Lower leg skin (tissue), 4 donors: ENCODE measurements at regions not wholly inside any gene's neighbourhood (a gene's known extent, or its start where the extent isn't known, plus 50 kb on each side); places are given as distances from the start of the nearest gene placed in this dataset.

ENCODE experiments used
- DNase-seq, 2 donors: peaks; one replicate each; pipeline ENCODE4 v3.0.0-alpha.2; 2019; ENCODE audit warnings: low spot score in 2 of 2
- H3K4me3 ChIP-seq: fragments of 200-600 bp; sonication (generic); 2 replicates; pipeline ENCODE4 v1.5.1; 2017; ENCODE audit warnings: mild to moderate bottlenecking, low read depth; ENCODE audit not compliant: poor library complexity, severe bottlenecking
- CTCF ChIP-seq, 3 donors: fragments of 450-650 bp; IDR thresholded peaks; one replicate each; pipeline ENCODE4 v1.5.1; 2016; ENCODE audit warnings: antibody characterized with exemption in 3 of 3, mild to moderate bottlenecking in 3 of 3, moderate library complexity in 2 of 3
- POLR2A ChIP-seq, 2 donors: fragments of 450-650 bp; IDR thresholded peaks; one replicate each; pipeline ENCODE4 v1.6.1; 2016 to 2017; ENCODE audit warnings: antibody characterized with exemption in 2 of 2, mild to moderate bottlenecking in 1 of 2, moderate library complexity in 1 of 2
- WGBS, 2 donors: methylation state at CpG; one replicate each; pipeline ENCODE4 v1.1.5; 2018; 5-methylcytosine and 5-hydroxymethylcytosine counted together
- intact Hi-C: fragments of 100-400 bp; cut with DNase I; formaldehyde crosslinking; loops from one replicate; pipeline ENCODE4 v1.15.0; 2023; ENCODE audit warnings: low total_unique reads

GRCh38 chr16:74169687-74170376 lies 126.8 kb upstream of the PSMD7 start:
- no peak overlapping the region for H3K4me3 ChIP-seq
- intact Hi-C loops: no loop called here
- DNase-seq: no peak
- 42 to 45% methylated on average over 8 of the region's 8 CpGs for WGBS, 2 donors
- TF ChIP-seq CTCF (IDR thresholded peaks at IDR 0.05) (no peak), POLR2A (IDR thresholded peaks at IDR 0.05) (no peak)

- TF ChIP-seq CTCF (IDR thresholded peaks at IDR 0.05) (no peak), POLR2A (IDR thresholded peaks at IDR 0.05) (no peak)
- 82 to 83% methylated on average over 3 of the region's 3 CpGs for WGBS, 2 donors
- intact Hi-C loops: no loop called here
- H3K4me3 ChIP-seq: no peak overlapping the region
- DNase-seq: no peak
Observed at GRCh38 chr16:74169066-74169465, 127.5 kb upstream of the PSMD7 start.

- 96 to 97% methylated on average over 1 of the region's 1 CpG for WGBS, 2 donors
- no peak overlapping the region for H3K4me3 ChIP-seq
- intact Hi-C loops: no loop called here
- no peak for TF ChIP-seq POLR2A (IDR thresholded peaks at IDR 0.05)
- TF ChIP-seq CTCF (IDR thresholded peaks at IDR 0.05): no peak
- DNase-seq: no peak
Observed at GRCh38 chr16:74168445-74168844, 128.2 kb upstream of the PSMD7 start.

- TF ChIP-seq CTCF (IDR thresholded peaks at IDR 0.05) (no peak), POLR2A (IDR thresholded peaks at IDR 0.05) (no peak)
Observed at GRCh38 chr16:74166456-74166855, 130.2 kb upstream of the PSMD7 start.

GRCh38 chr16:74165566-74166080 lies 131.0 kb upstream of the PSMD7 start:
- no peak for DNase-seq
- 56 to 59% methylated on average over 5 of the region's 5 CpGs for WGBS, 2 donors
- intact Hi-C loops: no loop called here
- TF ChIP-seq CTCF (IDR thresholded peaks at IDR 0.05) (no peak), POLR2A (IDR thresholded peaks at IDR 0.05) (no peak)
- H3K4me3 ChIP-seq: no peak overlapping the region

More at GRCh38 chr16:74166456-74166855, 130.2 kb upstream of the PSMD7 start:
- H3K4me3 ChIP-seq: no peak overlapping the region
- DNase-seq: no peak
- intact Hi-C loops: no loop called here
- 38 to 67% methylated on average over 2 of the region's 2 CpGs for WGBS, 2 donors

- WGBS, 2 donors: 80% methylated on average over 2 of the region's 2 CpGs
- H3K4me3 ChIP-seq: no peak overlapping the region
- no peak for TF ChIP-seq POLR2A (IDR thresholded peaks at IDR 0.05)
- TF ChIP-seq CTCF (IDR thresholded peaks at IDR 0.05): no peak
- DNase-seq: no peak
- intact Hi-C loops: no loop called here
Observed at GRCh38 chr16:74160759-74161158, 135.9 kb upstream of the PSMD7 start.
